ENCODE measurements at regions not wholly inside any gene's neighbourhood (a gene's known extent, or its start where the extent isn't known, plus 50 kb on each side); places are given as distances from the start of the nearest gene placed in this dataset.
"Not testable (repeated sequence)": the region's sequence is repeated elsewhere in the genome, so short reads cannot be mapped to it uniquely, and the experiment has no call there.

- H3K27me3 ChIP-seq (ENCODE audit: insufficient read depth in 3 of 3, low read length in 2 of 3), result no peaks in the 10 kb centered on the region
- TF ChIP-seq CTCF (IDR thresholded peaks at IDR 0.05), result no peak
- H3K27ac ChIP-seq, result no peak overlapping the region
- no peak for ATAC-seq
- WGBS, 3 donors, result 46 to 53% (median 48%) methylated on average over 2 of the region's 2 CpGs
- H3K4me1 ChIP-seq, result no peaks in the 10 kb centered on the region
- H3K4me3 ChIP-seq, result no peak overlapping the region
- no peaks in the 10 kb centered on the region for H3K36me3 ChIP-seq (ENCODE audit: insufficient read depth in 1 of 2, low read depth in 1 of 2)
- intact Hi-C loops (cut with DNase I), result no loop called here
- DNase-seq, result no peak
- no peaks in the 10 kb centered on the region for H3K9me3 ChIP-seq
Measured at GRCh38 chr9:22170556-22170955, 161.5 kb upstream of the CDKN2B start.

DNA sequence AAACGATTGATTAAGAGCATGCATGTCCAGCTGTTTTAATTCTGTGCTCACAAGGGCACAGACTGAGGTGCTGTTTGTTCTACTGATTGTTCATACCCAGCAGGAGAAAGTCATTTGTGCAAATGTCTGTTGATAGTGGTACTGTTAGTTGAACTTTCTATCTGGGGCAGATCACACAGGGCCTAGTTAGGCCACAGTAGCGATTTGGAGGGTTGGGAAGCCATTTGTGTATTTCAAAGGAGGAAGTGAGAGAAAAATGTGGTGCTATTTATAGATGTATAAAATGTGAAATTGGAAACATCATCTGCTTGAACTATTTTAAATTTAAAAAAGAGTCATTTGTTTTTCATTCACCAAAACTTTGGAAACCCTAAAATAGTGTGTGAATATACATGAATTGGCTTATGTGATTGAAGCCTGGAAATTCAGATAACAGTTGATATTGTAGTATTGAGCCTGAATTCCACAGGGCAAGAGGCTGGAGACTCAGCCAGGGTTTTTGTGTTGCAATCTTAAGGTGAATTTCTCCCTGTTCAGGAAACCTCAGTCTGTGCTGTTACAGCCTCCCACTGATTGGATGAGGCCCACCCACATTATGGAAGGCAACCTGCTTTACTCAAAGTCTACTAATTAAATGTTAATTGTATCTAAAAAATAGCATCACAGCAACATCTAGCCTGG lies 162.0 kb upstream of the CDKN2B start:
- no peak overlapping the region for H3K27ac ChIP-seq
- no peaks in the 10 kb centered on the region for H3K36me3 ChIP-seq (ENCODE audit: insufficient read depth in 1 of 2, low read depth in 1 of 2)
- intact Hi-C loops (cut with DNase I), result no loop called here
- DNase-seq, result no peak
- H3K27me3 ChIP-seq (ENCODE audit: insufficient read depth in 3 of 3, low read length in 2 of 3), result no peaks in the 10 kb centered on the region
- H3K4me3 ChIP-seq, result no peak overlapping the region
- no peak for ATAC-seq
- H3K4me1 ChIP-seq, result no peaks in the 10 kb centered on the region
- H3K9me3 ChIP-seq, result no peaks in the 10 kb centered on the region
- no peak for TF ChIP-seq CTCF (IDR thresholded peaks at IDR 0.05)
- WGBS, 3 donors, result 53 to 58% (median 56%) methylated on average over 2 of the region's 2 CpGs

DNA sequence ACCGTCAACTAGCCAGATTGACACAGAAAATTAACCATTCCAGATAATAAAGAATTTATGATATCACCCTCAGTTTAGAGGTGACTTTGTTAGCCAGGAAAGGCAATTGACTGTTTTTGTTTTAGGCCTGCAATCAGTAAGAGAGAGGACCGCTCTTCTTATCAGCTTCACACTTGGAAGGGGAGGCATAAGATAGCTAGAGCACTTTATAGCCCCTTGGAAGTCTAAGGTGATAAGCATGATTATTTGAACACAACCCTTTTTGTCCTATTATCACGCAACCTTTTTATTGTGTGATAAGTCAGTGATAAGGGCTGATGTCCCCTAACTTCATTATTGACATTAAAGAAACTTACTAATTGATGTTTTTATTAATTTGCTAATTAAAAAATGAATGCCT lies 162.6 kb upstream of the CDKN2B start:
- Histone ChIP-seq H3K27ac (no peak overlapping the region), H3K4me1 (no peaks in the 10 kb centered on the region), H3K36me3 (ENCODE audit: insufficient read depth in 1 of 2, low read depth in 1 of 2) (no peaks in the 10 kb centered on the region), H3K4me3 (no peak overlapping the region), H3K27me3 (ENCODE audit: insufficient read depth in 3 of 3, low read length in 2 of 3) (no peaks in the 10 kb centered on the region), H3K9me3 (no peaks in the 10 kb centered on the region)
- no peak for ATAC-seq
- WGBS, 3 donors, result 90 to 93% (median 90%) methylated on average over 3 of the region's 3 CpGs
- DNase-seq, result no peak
- intact Hi-C loops (cut with DNase I), result no loop called here
- no peak for TF ChIP-seq CTCF (IDR thresholded peaks at IDR 0.05)

- DNase-seq (no peak), ATAC-seq (no peak)
- no peaks in the 10 kb centered on the region for H3K27me3 ChIP-seq (ENCODE audit: insufficient read depth in 3 of 3, low read length in 2 of 3)
- intact Hi-C loops (cut with DNase I), result no loop called here
- H3K9me3 ChIP-seq, result no peaks in the 10 kb centered on the region
- TF ChIP-seq CTCF (IDR thresholded peaks at IDR 0.05), result no peak
- no peaks in the 10 kb centered on the region for H3K4me1 ChIP-seq
- H3K4me3 ChIP-seq, result no peak overlapping the region
- H3K27ac ChIP-seq, result no peak overlapping the region
- 81 to 86% (median 86%) methylated on average over 2 of the region's 2 CpGs for WGBS, 3 donors
- no peaks in the 10 kb centered on the region for H3K36me3 ChIP-seq (ENCODE audit: insufficient read depth in 1 of 2, low read depth in 1 of 2)
Measured at GRCh38 chr9:22173908-22174307, 164.8 kb upstream of the CDKN2B start.

DNA sequence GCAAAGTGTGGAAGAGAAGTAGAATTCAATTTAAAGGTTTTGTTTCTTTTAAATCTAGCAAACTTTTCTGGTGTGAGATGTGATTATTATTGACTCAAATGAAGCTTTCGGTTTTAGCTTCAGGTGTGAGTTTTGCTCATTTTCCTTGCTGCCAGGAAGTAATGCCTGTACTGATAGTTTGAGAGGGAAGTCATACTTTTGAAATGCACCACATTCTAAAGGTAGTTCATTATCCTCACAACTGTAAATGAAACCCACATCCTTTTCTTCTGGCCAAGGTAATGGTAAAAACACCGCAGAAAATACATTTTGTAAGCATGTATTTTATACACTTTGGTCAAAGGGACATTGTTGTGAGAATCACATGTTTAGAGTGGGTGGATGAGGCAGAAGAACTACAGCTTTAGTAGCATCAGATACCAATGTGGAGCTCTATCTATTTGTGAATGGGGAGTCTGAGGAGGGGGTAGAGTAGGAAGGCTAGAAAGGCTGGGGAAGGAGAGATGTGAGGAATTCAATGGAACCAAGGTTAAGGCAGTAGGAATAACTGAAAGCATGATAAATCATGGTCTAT lies 167.0 kb upstream of the CDKN2B start:
- DNase-seq (no peak), ATAC-seq (no peak)
- Histone ChIP-seq H3K4me1 (no peaks in the 10 kb centered on the region), H3K27me3 (ENCODE audit: insufficient read depth in 3 of 3, low read length in 2 of 3) (no peaks in the 10 kb centered on the region), H3K4me3 (no peak overlapping the region), H3K36me3 (ENCODE audit: insufficient read depth in 1 of 2, low read depth in 1 of 2) (no peaks in the 10 kb centered on the region), H3K9me3 (no peaks in the 10 kb centered on the region), H3K27ac (no peak overlapping the region)
- 74 to 77% (median 76%) methylated on average over 2 of the region's 2 CpGs for WGBS, 3 donors
- TF ChIP-seq CTCF (IDR thresholded peaks at IDR 0.05), result no peak
- intact Hi-C loops (cut with DNase I), result no loop called here

DNA sequence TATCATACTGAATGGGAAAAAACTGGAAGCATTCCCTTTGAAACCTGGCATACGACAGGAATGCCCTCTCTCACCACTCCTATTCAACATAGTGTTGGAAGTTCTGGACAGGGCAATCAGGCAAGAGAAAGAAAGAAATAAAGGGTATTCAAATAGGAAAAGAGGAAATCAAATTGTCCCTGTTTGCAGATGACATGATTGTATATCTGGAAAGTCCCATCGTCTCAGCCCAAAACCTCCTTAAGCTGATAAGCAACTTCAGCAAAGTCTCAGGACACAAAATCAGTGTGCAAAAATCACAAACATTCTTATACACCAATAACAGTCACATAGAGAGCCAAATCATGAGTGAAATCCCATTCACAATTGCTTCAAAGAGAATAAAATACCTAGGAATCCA lies 171.9 kb upstream of the CDKN2B start:
- DNase-seq; ATAC-seq; intact Hi-C loops (cut with DNase I); H3K27me3 ChIP-seq (ENCODE audit: insufficient read depth in 3 of 3, low read length in 2 of 3); H3K36me3 ChIP-seq (ENCODE audit: insufficient read depth in 1 of 2, low read depth in 1 of 2); H3K4me1 ChIP-seq; H3K9me3 ChIP-seq; H3K4me3 ChIP-seq; H3K27ac ChIP-seq: not testable (repeated sequence)
- WGBS, 3 donors, result 85 to 86% (median 85%) methylated on average over 2 of the region's 2 CpGs

All from psoas muscle (tissue), 7 donors.